GM12892 (cell line): ENCODE measurements at regions not wholly inside any gene's neighbourhood (a gene's known extent, or its start where the extent isn't known, plus 50 kb on each side); places are given as distances from the start of the nearest gene placed in this dataset.

Experiments
- POLR2A ChIP-seq: IDR thresholded peaks from 2 replicates; pipeline ENCODE4 v1.6.1; 2011; ENCODE audit warnings: low read depth, low read length, control low read depth
- POLR2AphosphoS5 ChIP-seq: IDR thresholded peaks from 2 replicates; pipeline ENCODE4 v1.6.1; 2011; ENCODE audit warnings: low read depth, low read length, control low read depth
- TAF1 ChIP-seq: IDR thresholded peaks from 2 replicates; pipeline ENCODE4 v1.6.1; 2011; ENCODE audit warnings: low read depth, mild to moderate bottlenecking, control low read depth, low read length, borderline replicate concordance

DNA sequence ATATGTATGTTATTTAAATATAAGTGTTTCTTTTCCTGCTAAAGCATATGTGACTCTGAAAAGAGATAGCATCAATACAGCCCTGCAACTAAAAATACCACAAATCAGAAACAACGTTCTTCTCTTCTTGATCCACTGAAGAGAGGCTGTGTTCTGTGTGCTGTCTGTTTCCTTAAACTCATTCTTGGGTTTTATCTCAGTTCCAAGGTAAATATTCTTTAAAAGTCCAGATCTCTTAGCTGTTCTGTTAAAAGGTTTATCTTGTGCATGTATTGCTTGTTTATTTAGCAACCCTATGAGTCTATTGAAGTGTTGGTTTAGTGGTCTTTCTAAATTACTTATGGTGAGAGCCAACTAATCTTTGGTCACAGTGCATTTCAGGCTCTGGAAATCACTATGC, 173.3 kb upstream of the NT5C1B start:
- no peak for TF ChIP-seq POLR2A
- no peak for TF ChIP-seq POLR2AphosphoS5
- no peak for TF ChIP-seq TAF1
